ENCODE measurements at regions not wholly inside any gene's neighbourhood (a gene's known extent, or its start where the extent isn't known, plus 50 kb on each side); places are given as distances from the start of the nearest gene placed in this dataset.

- Mint-ChIP-seq H3K27me3 (peaks cover 7% of the 10 kb centered on the region), H3K9me3 (no peaks in the 10 kb centered on the region), H3K27ac (no peak overlapping the region), H3K4me3 (no peak overlapping the region), H3K36me3 (no peaks in the 10 kb centered on the region), H3K4me1 (no peaks in the 10 kb centered on the region)
- DNase-seq, result no peak
Observed at GRCh38 chr16:17866996-17867395, 396.2 kb upstream of the XYLT1 start.

- no peaks in the 10 kb centered on the region for H3K9me3 Mint-ChIP-seq
- peaks cover 7% of the 10 kb centered on the region for H3K27me3 Mint-ChIP-seq
- H3K36me3 Mint-ChIP-seq, result no peaks in the 10 kb centered on the region
- DNase-seq, result no peak
- no peak overlapping the region for H3K27ac Mint-ChIP-seq
- no peaks in the 10 kb centered on the region for H3K4me1 Mint-ChIP-seq
- H3K4me3 Mint-ChIP-seq, result no peak overlapping the region
Observed at GRCh38 chr16:17861981-17862479, 391.3 kb upstream of the XYLT1 start.

DNA sequence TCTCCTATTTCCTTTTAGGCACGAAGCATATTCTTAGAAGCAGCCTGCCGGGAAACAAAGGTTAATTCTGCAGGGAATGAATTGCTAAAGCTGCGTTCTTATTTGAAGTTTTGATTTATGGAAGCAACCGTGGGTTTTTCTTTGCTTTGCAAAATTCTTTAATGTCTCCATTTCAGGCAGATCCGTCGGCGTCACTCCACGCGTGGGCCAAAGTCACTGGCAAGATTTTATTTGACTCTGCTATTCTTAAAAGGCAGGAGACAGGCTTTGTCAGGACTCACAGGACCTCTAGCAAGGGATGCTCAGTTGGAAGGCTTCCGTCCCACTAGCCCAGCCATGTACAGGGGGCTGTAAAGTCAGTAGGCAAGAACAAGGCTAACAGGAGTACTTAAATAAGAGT, 387.3 kb upstream of the XYLT1 start:
- Mint-ChIP-seq H3K27ac (no peak overlapping the region), H3K4me1 (no peaks in the 10 kb centered on the region), H3K36me3 (no peaks in the 10 kb centered on the region), H3K4me3 (no peak overlapping the region), H3K9me3 (peaks cover 2% of the 10 kb centered on the region), H3K27me3 (peaks cover 7% of the 10 kb centered on the region)
- no peak for DNase-seq

DNA sequence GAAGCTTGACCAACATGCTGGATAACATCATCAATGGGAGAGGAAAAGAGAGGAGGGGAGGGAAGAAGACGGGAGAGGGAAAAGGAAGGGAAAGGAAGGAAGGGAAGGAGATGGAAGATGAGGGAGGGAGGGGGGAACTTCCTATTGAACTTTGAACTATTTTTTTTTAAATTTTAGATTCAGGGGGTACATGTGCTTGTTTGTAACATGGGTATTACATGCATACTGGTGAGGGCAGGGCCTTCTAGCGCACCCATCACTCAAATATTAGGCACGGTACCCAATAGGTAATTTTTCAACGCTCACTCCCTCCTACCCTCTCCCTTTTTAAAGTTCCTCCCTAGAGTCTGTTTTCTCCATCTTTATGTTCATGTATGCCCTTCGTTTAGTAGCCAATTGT, 383.2 kb upstream of the XYLT1 start:
- Mint-ChIP-seq H3K36me3 (no peaks in the 10 kb centered on the region), H3K9me3 (peaks cover 2% of the 10 kb centered on the region), H3K27me3 (no peaks in the 10 kb centered on the region), H3K4me1 (no peaks in the 10 kb centered on the region), H3K4me3 (no peak overlapping the region), H3K27ac (no peak overlapping the region)
- DNase-seq, result no peak

- Mint-ChIP-seq H3K4me1 (no peaks in the 10 kb centered on the region), H3K4me3 (no peak overlapping the region), H3K27me3 (no peaks in the 10 kb centered on the region), H3K36me3 (no peaks in the 10 kb centered on the region), H3K27ac (no peak overlapping the region), H3K9me3 (peaks cover 2% of the 10 kb centered on the region)
- no peak for DNase-seq
Observed at GRCh38 chr16:17852977-17853702, 382.4 kb upstream of the XYLT1 start.

GRCh38 chr16:17850581-17851250, 380.0 kb upstream of the XYLT1 start:
- no peaks in the 10 kb centered on the region for H3K4me1 Mint-ChIP-seq
- H3K36me3 Mint-ChIP-seq, result no peaks in the 10 kb centered on the region
- no peaks in the 10 kb centered on the region for H3K27me3 Mint-ChIP-seq
- no peak overlapping the region for H3K4me3 Mint-ChIP-seq
- no peak overlapping the region for H3K27ac Mint-ChIP-seq
- DNase-seq, result no peak
- H3K9me3 Mint-ChIP-seq, result peaks cover 2% of the 10 kb centered on the region

GRCh38 chr16:17847234-17847795, 376.6 kb upstream of the XYLT1 start:
- DNase-seq, result no peak
- H3K27me3 Mint-ChIP-seq, result no peaks in the 10 kb centered on the region
- no peak overlapping the region for H3K4me3 Mint-ChIP-seq
- H3K27ac Mint-ChIP-seq, result no peak overlapping the region
- H3K9me3 Mint-ChIP-seq, result no peaks in the 10 kb centered on the region
- no peaks in the 10 kb centered on the region for H3K4me1 Mint-ChIP-seq
- no peaks in the 10 kb centered on the region for H3K36me3 Mint-ChIP-seq

DNA sequence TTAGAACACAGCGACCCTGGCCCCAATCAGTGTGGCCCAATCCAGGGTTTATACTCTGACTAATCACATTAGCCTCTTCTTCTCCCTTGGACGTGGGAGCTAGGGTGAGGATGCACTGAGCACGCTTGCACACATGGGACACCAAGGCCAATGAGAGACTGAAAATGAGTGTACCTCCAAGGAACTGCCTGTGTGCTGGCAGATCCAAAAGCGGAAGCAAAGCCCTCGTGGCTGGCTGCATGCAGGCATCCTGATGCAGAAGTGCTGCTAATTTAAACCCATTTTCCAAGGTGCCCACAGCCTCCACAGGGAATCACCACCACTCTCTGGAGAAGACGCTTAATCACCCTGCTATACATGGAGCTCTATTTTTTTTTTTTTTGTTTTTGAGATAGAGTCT, 375.3 kb upstream of the XYLT1 start:
- H3K27ac Mint-ChIP-seq, result no peak overlapping the region
- peaks cover 5% of the 10 kb centered on the region for H3K27me3 Mint-ChIP-seq
- DNase-seq, result no peak
- no peaks in the 10 kb centered on the region for H3K36me3 Mint-ChIP-seq
- no peaks in the 10 kb centered on the region for H3K4me1 Mint-ChIP-seq
- no peaks in the 10 kb centered on the region for H3K9me3 Mint-ChIP-seq
- H3K4me3 Mint-ChIP-seq, result no peak overlapping the region

GRCh38 chr16:17845031-17845430, 374.3 kb upstream of the XYLT1 start:
- Mint-ChIP-seq H3K4me1 (no peaks in the 10 kb centered on the region), H3K4me3 (no peak overlapping the region), H3K36me3 (no peaks in the 10 kb centered on the region), H3K27ac (no peak overlapping the region), H3K27me3 (peaks cover 5% of the 10 kb centered on the region), H3K9me3 (no peaks in the 10 kb centered on the region)
- DNase-seq, result no peak

- Mint-ChIP-seq H3K4me3 (no peak overlapping the region), H3K27me3 (peaks cover 5% of the 10 kb centered on the region), H3K27ac (no peak overlapping the region), H3K36me3 (no peaks in the 10 kb centered on the region), H3K9me3 (no peaks in the 10 kb centered on the region), H3K4me1 (no peaks in the 10 kb centered on the region)
- no peak for DNase-seq
Observed at GRCh38 chr16:17843905-17844304, 373.1 kb upstream of the XYLT1 start.

GRCh38 chr16:17839907-17840306, 369.1 kb upstream of the XYLT1 start:
- H3K9me3 Mint-ChIP-seq, result no peaks in the 10 kb centered on the region
- peaks cover 9% of the 10 kb centered on the region for H3K27me3 Mint-ChIP-seq
- H3K27ac Mint-ChIP-seq, result no peak overlapping the region
- no peak overlapping the region for H3K4me3 Mint-ChIP-seq
- H3K36me3 Mint-ChIP-seq, result no peaks in the 10 kb centered on the region
- DNase-seq, result no peak
- H3K4me1 Mint-ChIP-seq, result no peaks in the 10 kb centered on the region

GRCh38 chr16:17839272-17839671, 368.5 kb upstream of the XYLT1 start:
- Mint-ChIP-seq H3K4me3 (no peak overlapping the region), H3K36me3 (no peaks in the 10 kb centered on the region), H3K4me1 (no peaks in the 10 kb centered on the region), H3K27ac (no peak overlapping the region), H3K27me3 (peaks cover 9% of the 10 kb centered on the region), H3K9me3 (no peaks in the 10 kb centered on the region)
- no peak for DNase-seq

DNA sequence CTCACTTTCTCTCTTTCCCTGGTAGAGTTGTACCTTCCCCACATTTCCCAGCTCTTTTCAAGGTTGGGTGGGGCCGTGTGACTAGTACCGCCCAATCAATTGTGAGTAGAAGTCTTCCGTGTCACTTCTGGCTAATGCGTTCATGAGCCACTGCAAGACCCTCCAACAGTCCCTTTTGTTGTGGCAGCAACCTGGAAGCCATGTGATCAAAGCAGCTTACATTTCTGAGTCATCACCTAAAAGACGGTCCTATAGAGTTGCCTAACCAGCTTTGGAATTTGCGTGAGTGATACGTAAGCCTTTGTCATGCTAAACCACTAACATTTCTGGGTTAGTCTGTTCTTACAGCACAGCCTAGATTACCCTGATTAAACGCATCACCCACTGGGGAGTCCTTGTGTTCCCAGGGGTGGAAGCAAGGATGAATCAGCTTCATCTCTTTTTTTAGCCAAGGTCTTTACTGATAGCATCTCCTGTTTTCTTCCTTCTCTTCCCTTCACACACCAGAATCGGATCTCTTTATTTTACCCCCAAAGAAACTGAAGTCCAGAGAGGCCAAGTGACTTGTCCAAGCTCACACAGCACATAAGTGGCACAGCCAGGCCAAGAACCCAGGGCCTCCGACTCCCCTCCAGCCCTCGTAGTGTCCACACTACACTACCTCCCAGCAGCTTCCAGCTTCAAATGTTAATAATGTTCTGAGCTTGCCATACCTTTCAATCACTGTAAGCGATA, 366.3 kb upstream of the XYLT1 start:
- peaks cover 14% of the 10 kb centered on the region for H3K27me3 Mint-ChIP-seq
- DNase-seq, result no peak
- no peaks in the 10 kb centered on the region for H3K4me1 Mint-ChIP-seq
- H3K36me3 Mint-ChIP-seq, result no peaks in the 10 kb centered on the region
- H3K27ac Mint-ChIP-seq, result no peak overlapping the region
- no peaks in the 10 kb centered on the region for H3K9me3 Mint-ChIP-seq
- H3K4me3 Mint-ChIP-seq, result no peak overlapping the region

GRCh38 chr16:17835118-17835876, 364.5 kb upstream of the XYLT1 start:
- Mint-ChIP-seq H3K4me1 (no peaks in the 10 kb centered on the region), H3K27me3 (peaks cover 9% of the 10 kb centered on the region), H3K27ac (no peak overlapping the region), H3K9me3 (no peaks in the 10 kb centered on the region), H3K4me3 (no peak overlapping the region), H3K36me3 (no peaks in the 10 kb centered on the region)
- DNase-seq, result no peak

DNA sequence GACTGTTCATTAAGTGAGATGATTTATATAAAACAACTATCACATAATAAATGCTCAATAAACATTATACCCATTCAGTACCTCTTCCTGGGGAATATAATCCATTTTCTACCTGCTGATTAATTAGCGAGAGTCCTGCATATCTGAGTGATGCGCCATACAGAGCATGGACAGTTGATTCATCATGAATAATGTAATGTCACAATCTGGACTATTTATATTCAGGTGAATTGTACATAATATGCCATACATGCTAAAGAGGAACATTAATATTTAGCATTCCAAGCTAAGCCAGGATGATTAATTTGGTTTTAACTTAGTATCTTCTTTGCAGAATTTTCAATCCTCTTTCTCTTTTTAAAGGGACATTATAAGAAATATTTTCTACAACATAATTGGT, 362.0 kb upstream of the XYLT1 start:
- no peaks in the 10 kb centered on the region for H3K36me3 Mint-ChIP-seq
- H3K27me3 Mint-ChIP-seq, result peaks cover 9% of the 10 kb centered on the region
- no peak overlapping the region for H3K27ac Mint-ChIP-seq
- no peak overlapping the region for H3K4me3 Mint-ChIP-seq
- peaks cover 4% of the 10 kb centered on the region for H3K4me1 Mint-ChIP-seq
- H3K9me3 Mint-ChIP-seq, result no peaks in the 10 kb centered on the region
- DNase-seq, result no peak
